SKM-1 treated with dmso at 0.1 percent for 144 hours (cell line): ENCODE measurements at regions not wholly inside any gene's neighbourhood (a gene's known extent, or its start where the extent isn't known, plus 50 kb on each side); places are given as distances from the start of the nearest gene placed in this dataset.
A peak's percentile ranks its signal among the peaks of the same experiment; 100 is the strongest.
"Not testable (repeated sequence)": the region's sequence is repeated elsewhere in the genome, so short reads cannot be mapped to it uniquely, and the experiment has no call there.

Experiments
- DNase-seq: peaks from one replicate; lab custom pipeline; 2025; ENCODE audit not compliant: unreplicated experiment; lab: John Stamatoyannopoulos, UW

- no peak for DNase-seq
Observed at GRCh38 chr5:96209829-96210228, 223.2 kb downstream of the PCSK1 start.

GRCh38 chr5:96207420-96207819 is 225.6 kb downstream of the PCSK1 start:
- DNase-seq = no peak

GRCh38 chr5:96203761-96204160 is 229.3 kb downstream of the PCSK1 start:
- no peak for DNase-seq

DNA sequence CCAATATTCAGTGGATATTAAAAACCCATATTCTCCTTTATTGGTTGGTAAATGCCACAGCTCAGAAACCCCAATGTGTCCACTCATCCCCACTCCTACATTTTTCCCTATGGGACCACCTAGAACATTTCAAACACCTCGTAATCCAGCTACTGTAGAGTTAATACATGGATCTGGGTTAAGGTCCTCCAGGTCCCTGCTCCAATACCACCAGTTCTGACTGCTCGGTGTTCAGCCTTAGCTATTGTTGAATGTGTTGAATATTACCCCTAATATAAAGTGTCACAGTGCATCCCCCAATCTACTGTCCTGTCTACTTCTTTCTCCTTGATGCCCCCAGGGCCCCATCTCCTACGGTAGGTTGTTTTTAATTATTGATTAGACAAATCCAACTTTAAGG is 231.5 kb downstream of the PCSK1 start:
- DNase-seq = no peak

GRCh38 chr5:96200641-96201040 is 232.4 kb downstream of the PCSK1 start:
- DNase-seq = peak; percentile 18

DNA sequence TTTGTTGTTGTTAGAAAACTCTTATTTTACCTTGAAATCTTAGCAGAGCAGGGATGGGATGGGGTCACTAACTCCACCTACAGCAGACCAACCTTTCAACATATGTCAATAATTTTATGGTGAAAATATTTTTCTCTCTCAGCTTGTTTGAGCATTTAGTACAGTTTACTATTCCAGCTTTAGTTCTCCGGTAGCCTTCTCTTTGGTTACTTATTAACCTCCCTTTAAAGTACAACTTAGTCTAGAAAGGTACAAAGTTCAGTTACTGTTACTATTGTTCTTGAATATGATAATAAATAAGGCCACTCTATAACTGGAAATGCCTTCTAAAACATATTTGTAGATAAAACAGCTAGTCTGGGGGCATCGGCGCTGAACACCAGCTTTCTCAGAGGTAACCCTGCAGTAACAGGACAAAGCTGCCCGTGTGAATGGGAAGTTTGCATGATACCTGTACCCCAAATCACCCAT is 233.3 kb downstream of the PCSK1 start:
- DNase-seq = no peak

GRCh38 chr5:96198356-96199058 is 234.5 kb downstream of the PCSK1 start:
- DNase-seq = no peak

GRCh38 chr5:96197767-96198166 is 235.3 kb downstream of the PCSK1 start:
- DNase-seq = not testable (repeated sequence)

DNA sequence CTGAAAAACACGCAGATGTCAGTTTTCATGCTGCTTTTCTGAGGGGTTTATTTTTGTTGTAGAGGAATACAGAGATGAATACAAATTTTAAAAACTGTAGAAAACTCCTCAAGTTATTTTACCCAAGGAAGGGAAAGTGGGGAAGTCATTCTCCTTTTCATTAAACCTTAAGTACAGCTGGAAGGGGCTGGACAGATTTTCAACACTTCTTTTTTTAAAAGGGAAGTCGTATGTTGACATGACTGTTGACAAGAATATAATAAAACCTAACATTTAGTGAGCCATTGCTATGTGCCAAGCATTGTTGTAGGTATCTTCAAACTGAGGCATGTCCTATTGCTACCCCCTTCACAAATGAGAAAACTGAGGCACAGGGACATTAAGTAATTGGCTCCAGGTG is 235.7 kb upstream of the ELL2 start:
- no peak for DNase-seq

- DNase-seq = no peak
Observed at GRCh38 chr5:96196890-96197289, 235.2 kb upstream of the ELL2 start.

DNA sequence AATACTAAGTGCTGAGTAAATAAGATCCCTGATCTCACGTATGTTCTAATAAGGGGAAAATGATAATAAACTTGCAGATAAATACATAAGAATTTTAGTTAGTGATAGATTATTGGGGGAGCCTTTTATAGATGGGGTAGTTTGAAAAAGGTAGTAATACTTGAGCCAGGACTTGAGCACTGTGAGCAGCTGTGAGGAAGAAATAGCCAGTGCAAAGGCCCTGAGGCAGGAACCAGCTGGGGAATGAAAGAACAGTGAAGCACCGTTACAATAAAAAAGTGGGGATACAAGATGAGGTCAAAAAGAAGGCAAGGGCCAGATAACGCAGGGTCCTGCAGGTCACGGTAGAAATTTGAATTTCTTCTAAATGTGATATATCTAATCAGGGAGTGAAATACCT is 234.8 kb upstream of the ELL2 start:
- no peak for DNase-seq

DNA sequence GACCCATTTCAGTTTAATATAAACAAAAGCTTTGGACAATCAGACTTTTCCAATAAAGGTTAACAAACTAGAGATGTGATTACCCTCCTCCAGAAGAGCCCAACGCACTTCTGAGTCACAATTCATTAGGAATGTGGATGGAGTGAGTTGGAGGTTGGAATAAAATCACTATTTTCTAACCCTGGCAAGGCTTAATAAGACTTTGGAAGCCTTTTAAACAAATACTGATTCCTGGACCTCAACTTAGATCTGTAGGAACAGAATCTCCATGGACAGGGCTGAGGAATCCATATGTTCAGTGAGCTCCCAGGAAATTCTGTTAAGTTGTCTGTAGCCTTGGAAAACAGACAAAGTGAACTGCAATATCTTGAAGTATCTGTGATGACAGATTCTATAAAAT is 233.5 kb upstream of the ELL2 start:
- DNase-seq = no peak

GRCh38 chr5:96194593-96194992 is 232.9 kb upstream of the ELL2 start:
- DNase-seq = no peak

- no peak for DNase-seq
Observed at GRCh38 chr5:96193946-96194345, 232.3 kb upstream of the ELL2 start.

GRCh38 chr5:96189987-96190386 is 228.3 kb upstream of the ELL2 start:
- DNase-seq = no peak

DNA sequence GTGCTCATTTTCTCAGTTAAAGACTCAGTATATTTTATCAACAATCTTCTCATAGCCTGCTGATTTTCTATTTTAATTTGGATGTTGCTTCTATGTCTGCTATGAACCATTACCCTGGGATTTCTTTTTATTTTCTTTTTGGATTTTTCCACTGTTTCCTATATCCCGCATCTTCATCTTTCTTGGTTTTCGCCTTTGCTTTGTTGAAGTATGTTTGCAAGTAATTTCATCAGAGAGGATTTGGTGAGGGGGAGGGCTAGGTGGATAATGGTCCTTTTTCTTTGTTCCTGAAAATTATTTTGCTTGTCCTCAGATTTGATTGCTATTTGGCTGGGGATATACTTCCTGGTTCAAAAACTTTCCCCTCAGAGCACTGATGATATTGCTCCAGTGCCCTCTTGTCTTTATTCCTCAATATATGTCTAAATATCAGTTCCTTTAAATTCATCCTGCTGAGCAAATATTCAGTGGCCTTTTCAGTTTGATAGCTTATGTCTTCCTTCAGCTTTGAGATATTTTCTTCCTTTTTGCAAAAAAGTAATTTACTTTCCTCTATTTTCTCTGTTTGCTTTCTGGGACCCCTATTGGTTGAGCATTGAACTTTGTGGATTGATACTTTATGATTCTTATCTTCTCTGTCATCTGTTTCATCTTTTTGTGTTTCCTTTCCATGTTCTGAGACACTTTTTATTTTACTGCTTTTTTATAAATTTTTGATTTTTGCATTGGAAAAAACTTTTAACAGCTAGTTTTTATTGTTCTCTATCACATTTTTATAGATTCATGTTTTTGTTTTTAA is 227.6 kb upstream of the ELL2 start:
- no peak for DNase-seq

DNA sequence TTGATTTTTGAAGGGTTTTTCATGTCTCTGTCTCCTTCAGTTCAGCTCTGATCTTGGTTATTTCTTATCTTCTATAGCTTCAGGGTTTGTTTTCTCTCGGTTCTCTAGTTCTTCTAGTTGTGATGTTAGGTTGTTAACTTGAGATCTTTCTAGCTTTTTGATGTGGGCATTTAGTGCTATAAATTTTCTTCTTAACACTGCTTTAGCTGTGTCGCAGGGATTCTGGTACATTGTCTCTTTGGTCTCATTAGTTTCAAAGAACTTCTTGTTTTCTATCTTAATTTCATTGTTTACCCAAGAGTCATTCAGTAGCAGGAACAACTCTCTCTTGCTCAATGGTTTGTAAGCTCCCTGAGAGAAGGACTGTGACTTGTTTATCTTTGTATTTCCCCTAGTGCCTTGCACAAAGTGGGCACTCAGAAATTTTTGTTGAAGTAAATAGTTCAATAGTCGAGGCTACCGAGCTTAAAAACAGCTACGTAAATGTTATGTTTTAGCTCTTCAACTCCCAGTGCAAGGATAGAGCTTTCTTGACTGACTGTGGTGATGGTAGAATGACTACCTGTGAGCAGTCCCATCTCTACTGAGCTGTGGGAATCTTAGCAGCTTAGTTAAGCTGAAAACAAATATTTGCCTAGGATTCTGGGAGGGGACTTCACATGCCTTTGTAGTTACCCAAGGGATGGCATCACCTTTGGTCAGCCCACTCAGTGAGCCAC is 225.8 kb upstream of the ELL2 start:
- DNase-seq = no peak

DNA sequence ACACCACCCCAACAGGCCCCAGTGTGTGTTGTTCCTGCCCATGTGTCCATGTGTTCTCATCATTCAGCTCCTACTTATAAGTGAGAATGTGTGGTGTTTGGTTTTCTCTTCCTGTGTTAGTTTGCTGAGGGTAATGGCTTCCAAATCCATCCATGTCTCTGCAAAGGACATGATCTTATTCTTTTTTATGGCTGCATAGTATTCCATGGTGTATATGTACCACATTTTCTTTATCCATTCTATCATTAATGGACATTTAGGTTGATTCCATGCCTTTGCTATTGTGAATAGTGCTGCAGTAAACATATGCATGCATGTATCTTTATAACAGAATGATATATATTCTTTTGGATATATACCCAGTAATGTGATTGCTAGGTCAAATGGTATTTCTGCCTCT is 222.9 kb upstream of the ELL2 start:
- not testable (repeated sequence) for DNase-seq

DNA sequence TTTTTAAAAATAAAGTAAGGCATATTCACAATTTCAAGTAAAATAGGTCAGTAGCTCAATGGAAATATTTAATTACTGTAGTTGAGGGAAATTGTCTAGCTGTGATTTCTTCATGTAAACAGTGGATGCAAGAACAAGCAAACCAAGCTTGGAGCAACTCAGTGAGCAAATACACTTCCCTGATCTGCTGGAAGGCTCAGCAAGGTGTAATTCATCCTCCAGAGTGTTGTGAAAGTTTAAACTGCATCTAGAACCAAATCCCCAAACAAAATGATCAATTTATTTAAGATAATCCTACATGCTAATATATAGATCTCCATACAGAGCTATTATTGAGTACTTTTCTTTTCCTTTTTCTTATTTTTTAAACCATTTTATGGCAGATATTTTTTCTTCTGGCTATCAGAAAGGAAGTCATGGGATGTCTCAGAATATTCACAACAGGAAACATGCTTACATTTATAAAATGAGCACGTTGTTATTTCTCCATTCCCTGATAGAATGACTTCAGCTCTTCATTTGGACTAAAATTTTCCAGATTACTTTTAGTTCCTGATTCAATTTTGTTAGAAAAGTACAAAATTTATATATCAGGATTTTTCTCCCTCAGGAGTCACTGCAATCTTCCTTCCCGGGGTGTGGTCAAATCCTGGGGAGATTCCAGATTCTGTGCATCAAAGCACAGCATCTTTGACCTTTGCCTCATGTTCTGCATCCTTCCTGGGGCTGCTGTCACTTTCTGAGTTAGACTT is 219.2 kb upstream of the ELL2 start:
- no peak for DNase-seq

- no peak for DNase-seq
Observed at GRCh38 chr5:96177303-96177869, 215.7 kb upstream of the ELL2 start.

DNA sequence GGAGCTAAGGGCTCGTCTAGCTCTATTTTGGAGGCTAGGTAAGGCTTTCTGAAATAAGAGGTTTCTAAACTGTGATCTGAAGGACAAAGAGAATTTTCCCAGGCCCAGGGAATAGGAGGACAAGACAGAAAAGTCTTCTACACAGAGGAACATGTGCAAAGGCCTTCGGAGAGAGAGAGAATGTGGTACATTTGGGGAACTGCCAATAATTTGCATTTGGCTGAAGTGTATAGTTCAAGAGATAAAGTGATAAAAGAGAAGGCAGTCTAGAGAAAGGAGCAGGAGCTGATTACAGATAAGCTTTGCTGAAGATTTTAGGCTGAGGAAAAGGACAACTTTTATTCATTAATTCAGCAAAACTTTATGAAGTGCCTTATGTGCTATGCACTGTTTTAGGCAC is 214.4 kb upstream of the ELL2 start:
- no peak for DNase-seq
